Fibroblast of villous mesenchyme (primary cell): ENCODE measurements at regions not wholly inside any gene's neighbourhood (a gene's known extent, or its start where the extent isn't known, plus 50 kb on each side); places are given as distances from the start of the nearest gene placed in this dataset.

Experiments used
- DNase-seq: peaks from one replicate; pipeline ENCODE4 v3.0.0-alpha.2; 2010; ENCODE audit warnings: low read depth
- H3K4me3 ChIP-seq: 2 replicates; pipeline ENCODE4 v1.5.1; 2011; ENCODE audit warnings: low read depth, mild to moderate bottlenecking, low read length
- TF ChIP-seq, protein P1 (sequence below): IDR thresholded peaks from 2 replicates; pipeline ENCODE4 v1.5.1; 2012; ENCODE audit warnings: low read depth, mild to moderate bottlenecking, low read length; ENCODE audit not compliant: insufficient read depth

- no peak for DNase-seq
- no peak overlapping the region for H3K4me3 ChIP-seq
- TF ChIP-seq, protein P1, sequence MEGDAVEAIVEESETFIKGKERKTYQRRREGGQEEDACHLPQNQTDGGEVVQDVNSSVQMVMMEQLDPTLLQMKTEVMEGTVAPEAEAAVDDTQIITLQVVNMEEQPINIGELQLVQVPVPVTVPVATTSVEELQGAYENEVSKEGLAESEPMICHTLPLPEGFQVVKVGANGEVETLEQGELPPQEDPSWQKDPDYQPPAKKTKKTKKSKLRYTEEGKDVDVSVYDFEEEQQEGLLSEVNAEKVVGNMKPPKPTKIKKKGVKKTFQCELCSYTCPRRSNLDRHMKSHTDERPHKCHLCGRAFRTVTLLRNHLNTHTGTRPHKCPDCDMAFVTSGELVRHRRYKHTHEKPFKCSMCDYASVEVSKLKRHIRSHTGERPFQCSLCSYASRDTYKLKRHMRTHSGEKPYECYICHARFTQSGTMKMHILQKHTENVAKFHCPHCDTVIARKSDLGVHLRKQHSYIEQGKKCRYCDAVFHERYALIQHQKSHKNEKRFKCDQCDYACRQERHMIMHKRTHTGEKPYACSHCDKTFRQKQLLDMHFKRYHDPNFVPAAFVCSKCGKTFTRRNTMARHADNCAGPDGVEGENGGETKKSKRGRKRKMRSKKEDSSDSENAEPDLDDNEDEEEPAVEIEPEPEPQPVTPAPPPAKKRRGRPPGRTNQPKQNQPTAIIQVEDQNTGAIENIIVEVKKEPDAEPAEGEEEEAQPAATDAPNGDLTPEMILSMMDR, result no peak
Observed at GRCh38 chr15:25624504-25625177, 185.8 kb upstream of the UBE3A start.

DNA sequence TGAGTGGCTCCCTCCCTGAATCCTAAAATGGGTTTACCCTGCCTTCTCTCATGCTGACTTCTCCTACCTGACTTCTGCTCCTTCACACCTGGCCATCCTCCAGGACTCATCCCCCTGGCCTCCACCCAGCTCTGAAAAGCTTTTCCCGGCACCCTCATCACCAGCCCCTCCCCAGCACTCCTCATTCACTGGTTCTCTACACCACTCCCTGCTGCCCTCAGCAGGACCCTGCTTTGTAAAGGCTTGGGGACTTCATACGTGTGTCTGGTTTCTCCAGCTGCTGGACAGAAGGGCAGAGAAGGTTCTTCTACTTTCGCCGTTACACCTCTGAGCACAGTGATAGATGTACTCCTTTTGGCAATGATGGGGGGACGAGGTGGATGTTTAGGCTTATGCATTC lies 184.9 kb upstream of the UBE3A start:
- H3K4me3 ChIP-seq, result no peak overlapping the region
- TF ChIP-seq, protein P1, result no peak
- DNase-seq, result no peak

- DNase-seq, result no peak
- TF ChIP-seq, protein P1, result no peak
- no peak overlapping the region for H3K4me3 ChIP-seq
Observed at GRCh38 chr15:25620466-25620865, 181.6 kb upstream of the UBE3A start.

GRCh38 chr15:25619761-25620160 lies 180.9 kb upstream of the UBE3A start:
- H3K4me3 ChIP-seq, result no peak overlapping the region
- no peak for DNase-seq
- TF ChIP-seq, protein P1, result no peak

GRCh38 chr15:25619076-25619475 lies 180.3 kb upstream of the UBE3A start:
- TF ChIP-seq, protein P1, result no peak
- DNase-seq, result no peak

DNA sequence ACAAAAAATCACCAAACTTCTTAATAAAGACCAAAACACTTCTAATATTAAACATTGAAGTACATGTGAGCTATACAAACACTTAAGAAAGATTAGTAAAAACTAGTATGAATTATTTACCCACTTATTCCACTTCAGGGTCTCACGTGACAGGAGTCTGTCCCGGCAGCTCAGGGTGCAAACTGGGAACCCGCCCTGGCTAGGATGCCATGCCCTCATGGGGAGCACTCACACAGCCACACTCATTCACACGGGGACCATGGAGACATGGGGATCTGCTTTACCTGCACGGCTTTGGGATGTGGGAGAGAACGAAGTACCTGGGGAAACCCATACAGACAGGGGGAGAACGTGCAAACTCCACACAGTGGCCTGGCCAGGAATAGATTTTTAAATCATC lies 179.3 kb upstream of the UBE3A start:
- no peak for DNase-seq
- no peak overlapping the region for H3K4me3 ChIP-seq
- TF ChIP-seq, protein P1, result no peak

More at GRCh38 chr15:25619076-25619475, 180.3 kb upstream of the UBE3A start:
- no peak overlapping the region for H3K4me3 ChIP-seq

- TF ChIP-seq, protein P1, result no peak
- no peak for DNase-seq
- H3K4me3 ChIP-seq, result no peak overlapping the region
Observed at GRCh38 chr15:25616471-25616870, 177.6 kb upstream of the UBE3A start.
